ENCODE measurements at regions not wholly inside any gene's neighbourhood (a gene's known extent, or its start where the extent isn't known, plus 50 kb on each side); places are given as distances from the start of the nearest gene placed in this dataset.

DNA sequence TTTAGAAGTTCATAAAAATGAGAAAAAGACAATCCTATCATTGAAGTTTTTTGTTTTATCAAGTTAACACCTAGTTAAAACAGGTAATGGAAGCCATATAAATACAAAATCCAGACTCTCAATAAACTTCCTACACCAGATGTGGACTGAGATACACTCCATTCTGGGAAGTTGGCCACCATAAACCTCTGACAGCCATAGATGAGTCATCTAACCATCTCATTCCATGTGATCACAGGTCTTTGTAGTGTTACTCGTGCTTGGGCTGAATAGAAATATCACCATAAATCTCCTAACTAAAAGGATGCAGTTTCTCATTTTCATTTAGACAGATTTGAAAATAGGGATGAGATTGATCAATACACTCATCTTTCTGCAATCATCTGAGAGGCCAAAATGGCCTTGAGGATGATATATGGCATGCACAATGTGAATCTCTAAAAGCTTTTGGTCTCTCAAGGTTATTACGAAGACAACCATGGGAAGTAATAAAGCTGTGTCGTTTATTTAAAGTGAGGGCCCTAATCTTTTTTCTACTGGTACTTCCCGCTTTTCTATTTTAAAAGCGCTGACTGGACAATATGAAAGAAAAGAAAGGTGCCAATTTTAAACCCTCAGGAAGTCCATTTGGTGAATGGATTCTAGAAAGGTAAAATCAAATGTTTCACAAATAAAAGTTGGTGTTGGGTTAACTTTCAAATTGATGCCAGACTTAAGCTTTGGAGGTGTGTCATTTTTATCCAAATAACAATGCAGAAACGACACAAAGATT is 155.5 kb downstream of the POLR2M start:
- Histone ChIP-seq H3K79me2 (ENCODE audit: control insufficient read depth, insufficient read depth, low read length) (no peaks in the 10 kb centered on the region), H2AFZ (ENCODE audit: low read length) (no peak overlapping the region), H3K4me3 (replicated peaks in 1 of 4; ENCODE audit: control extremely low read depth in 1 of 4, insufficient read depth in 1 of 4, low read depth in 3 of 4, low read length in 4 of 4) (no peak overlapping the region), H3K9ac (ENCODE audit: insufficient read depth, low read length) (no peak overlapping the region), H3K27me3 (ENCODE audit: control insufficient read depth, insufficient read depth, low read length) (peaks cover 2% of the 10 kb centered on the region), H3K36me3 (ENCODE audit: control insufficient read depth, insufficient read depth, low read length) (no peaks in the 10 kb centered on the region), H4K20me1 (ENCODE audit: control insufficient read depth, extremely low read depth, insufficient read depth, low read length) (no peaks in the 10 kb centered on the region), H3K4me2 (ENCODE audit: extremely low read depth, insufficient read depth, low read length) (no peak overlapping the region), H3K4me1 (ENCODE audit: control insufficient read depth, extremely low read depth, insufficient read depth, low read length) (no peaks in the 10 kb centered on the region), H3K9me3 (ENCODE audit: control insufficient read depth, insufficient read depth, low read depth, low read length) (no peaks in the 10 kb centered on the region), H3K27ac (ENCODE audit: insufficient read depth, low read length) (no peak overlapping the region)
- peak; percentile 81 to 86 for DNase-seq (ENCODE audit: low read depth in 2 of 2)
- TF ChIP-seq, protein P1, sequence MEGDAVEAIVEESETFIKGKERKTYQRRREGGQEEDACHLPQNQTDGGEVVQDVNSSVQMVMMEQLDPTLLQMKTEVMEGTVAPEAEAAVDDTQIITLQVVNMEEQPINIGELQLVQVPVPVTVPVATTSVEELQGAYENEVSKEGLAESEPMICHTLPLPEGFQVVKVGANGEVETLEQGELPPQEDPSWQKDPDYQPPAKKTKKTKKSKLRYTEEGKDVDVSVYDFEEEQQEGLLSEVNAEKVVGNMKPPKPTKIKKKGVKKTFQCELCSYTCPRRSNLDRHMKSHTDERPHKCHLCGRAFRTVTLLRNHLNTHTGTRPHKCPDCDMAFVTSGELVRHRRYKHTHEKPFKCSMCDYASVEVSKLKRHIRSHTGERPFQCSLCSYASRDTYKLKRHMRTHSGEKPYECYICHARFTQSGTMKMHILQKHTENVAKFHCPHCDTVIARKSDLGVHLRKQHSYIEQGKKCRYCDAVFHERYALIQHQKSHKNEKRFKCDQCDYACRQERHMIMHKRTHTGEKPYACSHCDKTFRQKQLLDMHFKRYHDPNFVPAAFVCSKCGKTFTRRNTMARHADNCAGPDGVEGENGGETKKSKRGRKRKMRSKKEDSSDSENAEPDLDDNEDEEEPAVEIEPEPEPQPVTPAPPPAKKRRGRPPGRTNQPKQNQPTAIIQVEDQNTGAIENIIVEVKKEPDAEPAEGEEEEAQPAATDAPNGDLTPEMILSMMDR (conservative IDR thresholded peaks at IDR 0.05 in 1 of 2, IDR thresholded peaks at IDR 0.05 in 1 of 2; ENCODE audit: low read depth in 1 of 2, low read length in 2 of 2): no peak
- TF ChIP-seq EZH2 (IDR thresholded peaks at IDR 0.05; ENCODE audit: low read length, missing control alignments): no peak

DNA sequence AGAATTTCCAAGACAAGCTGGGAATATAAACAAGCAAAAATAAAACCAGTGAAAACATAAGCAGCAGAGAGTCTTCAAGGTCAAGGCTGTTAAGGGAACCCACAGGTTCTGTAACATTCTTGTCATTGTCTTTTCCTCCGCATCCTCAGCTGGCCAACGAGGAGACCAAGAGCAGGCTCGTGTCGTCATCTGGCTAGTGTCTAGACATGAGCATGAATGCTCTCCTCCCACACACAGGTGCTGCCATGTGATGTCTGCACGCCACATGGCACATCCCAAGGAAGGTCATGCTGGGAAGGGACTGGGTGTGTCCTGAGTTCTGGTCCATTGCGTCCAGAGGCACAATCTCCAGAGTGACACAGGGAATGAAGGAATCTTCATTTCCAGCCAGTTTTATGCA is 156.2 kb downstream of the POLR2M start:
- no peak overlapping the region for H3K4me2 ChIP-seq (ENCODE audit: extremely low read depth, insufficient read depth, low read length)
- H3K27me3 ChIP-seq (ENCODE audit: control insufficient read depth, insufficient read depth, low read length): peaks cover 2% of the 10 kb centered on the region
- no peak overlapping the region for H3K27ac ChIP-seq (ENCODE audit: insufficient read depth, low read length)
- H3K79me2 ChIP-seq (ENCODE audit: control insufficient read depth, insufficient read depth, low read length): no peaks in the 10 kb centered on the region
- no peaks in the 10 kb centered on the region for H4K20me1 ChIP-seq (ENCODE audit: control insufficient read depth, extremely low read depth, insufficient read depth, low read length)
- no peak for TF ChIP-seq EZH2 (IDR thresholded peaks at IDR 0.05; ENCODE audit: low read length, missing control alignments)
- TF ChIP-seq, protein P1 (conservative IDR thresholded peaks at IDR 0.05 in 1 of 2, IDR thresholded peaks at IDR 0.05 in 1 of 2; ENCODE audit: low read depth in 1 of 2, low read length in 2 of 2): no peak
- no peaks in the 10 kb centered on the region for H3K9me3 ChIP-seq (ENCODE audit: control insufficient read depth, insufficient read depth, low read depth, low read length)
- H3K9ac ChIP-seq (ENCODE audit: insufficient read depth, low read length): no peak overlapping the region
- H3K36me3 ChIP-seq (ENCODE audit: control insufficient read depth, insufficient read depth, low read length): no peaks in the 10 kb centered on the region
- no peaks in the 10 kb centered on the region for H3K4me1 ChIP-seq (ENCODE audit: control insufficient read depth, extremely low read depth, insufficient read depth, low read length)
- no peak for DNase-seq (ENCODE audit: low read depth in 2 of 2)
- H3K4me3 ChIP-seq (replicated peaks in 1 of 4; ENCODE audit: control extremely low read depth in 1 of 4, insufficient read depth in 1 of 4, low read depth in 3 of 4, low read length in 4 of 4): no peak overlapping the region
- no peak overlapping the region for H2AFZ ChIP-seq (ENCODE audit: low read length)

DNA sequence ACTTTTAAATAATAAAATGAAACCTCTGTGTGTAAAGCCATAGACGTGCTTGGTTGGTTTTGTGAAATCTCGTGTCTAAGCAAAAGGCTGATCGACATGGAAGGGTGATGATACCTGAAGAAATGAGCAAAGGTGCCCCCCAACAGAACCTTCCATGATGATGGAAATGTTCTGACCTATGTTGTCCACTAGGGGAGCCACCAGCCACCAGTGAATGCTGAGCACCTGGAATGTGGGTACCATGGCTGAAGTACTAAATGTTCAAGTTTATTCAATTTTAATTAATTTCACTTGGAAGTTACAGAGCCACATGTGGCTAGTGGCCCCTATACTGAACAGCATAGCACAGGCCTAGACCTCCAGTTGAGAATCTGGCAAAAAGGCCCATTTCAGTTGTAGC is 158.8 kb downstream of the POLR2M start:
- Histone ChIP-seq H3K27me3 (ENCODE audit: control insufficient read depth, insufficient read depth, low read length) (peaks cover 2% of the 10 kb centered on the region), H3K4me2 (ENCODE audit: extremely low read depth, insufficient read depth, low read length) (no peak overlapping the region), H4K20me1 (ENCODE audit: control insufficient read depth, extremely low read depth, insufficient read depth, low read length) (no peaks in the 10 kb centered on the region), H3K9me3 (ENCODE audit: control insufficient read depth, insufficient read depth, low read depth, low read length) (no peaks in the 10 kb centered on the region), H3K9ac (ENCODE audit: insufficient read depth, low read length) (no peak overlapping the region), H3K79me2 (ENCODE audit: control insufficient read depth, insufficient read depth, low read length) (no peaks in the 10 kb centered on the region), H2AFZ (ENCODE audit: low read length) (no peak overlapping the region), H3K4me1 (ENCODE audit: control insufficient read depth, extremely low read depth, insufficient read depth, low read length) (no peaks in the 10 kb centered on the region), H3K27ac (ENCODE audit: insufficient read depth, low read length) (no peak overlapping the region), H3K4me3 (replicated peaks in 1 of 4; ENCODE audit: control extremely low read depth in 1 of 4, insufficient read depth in 1 of 4, low read depth in 3 of 4, low read length in 4 of 4) (no peak overlapping the region), H3K36me3 (ENCODE audit: control insufficient read depth, insufficient read depth, low read length) (no peaks in the 10 kb centered on the region)
- no peak for DNase-seq (ENCODE audit: low read depth in 2 of 2)
- TF ChIP-seq, protein P1 (conservative IDR thresholded peaks at IDR 0.05 in 1 of 2, IDR thresholded peaks at IDR 0.05 in 1 of 2; ENCODE audit: low read depth in 1 of 2, low read length in 2 of 2): peak; percentile 33 to 38
- no peak for TF ChIP-seq EZH2 (IDR thresholded peaks at IDR 0.05; ENCODE audit: low read length, missing control alignments)
